ENCODE measurements at regions not wholly inside any gene's neighbourhood (a gene's known extent, or its start where the extent isn't known, plus 50 kb on each side); places are given as distances from the start of the nearest gene placed in this dataset.

DNA sequence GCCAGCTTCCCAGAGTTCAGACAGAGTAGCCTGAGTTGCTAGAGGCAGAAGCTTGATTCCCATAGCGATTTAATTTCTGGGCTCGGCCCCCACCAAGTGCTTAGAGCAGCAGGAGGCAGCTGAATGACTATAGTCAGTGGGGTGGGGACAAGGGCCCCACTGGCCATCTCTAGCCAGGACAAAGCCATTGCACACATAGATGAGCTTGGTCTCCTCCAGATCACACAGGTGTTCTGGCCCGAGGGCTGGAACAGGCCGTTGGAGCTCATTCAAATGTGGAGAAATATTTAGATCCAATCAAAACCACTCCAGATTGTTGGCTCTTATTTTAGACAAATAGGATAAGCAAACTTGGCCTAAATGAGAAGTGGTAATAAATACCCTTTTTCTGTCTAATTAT is 287.3 kb upstream of the NCKAP5 start:
- no peak overlapping the region for H3K27ac ChIP-seq (ENCODE audit: low read depth in 1 of 3, low read length in 2 of 3)
- DNase-seq = no peak
- FAIRE-seq = no peak
- no peak overlapping the region for H3K4me3 ChIP-seq (ENCODE audit: low read depth in 1 of 3, low read length in 3 of 3)
- H3K9me3 ChIP-seq (ENCODE audit: control insufficient read depth in 2 of 2, insufficient read depth in 1 of 2, low read depth in 1 of 2, low read length in 1 of 2) = no peaks in the 10 kb centered on the region
- 64 to 85% (median 82%) methylated on average over 4 of the region's 4 CpGs for WGBS, 3 donors
- H3K4me1 ChIP-seq (ENCODE audit: control insufficient read depth in 3 of 3, insufficient read depth in 2 of 3, low read depth in 1 of 3, low read length in 2 of 3) = no peaks in the 10 kb centered on the region
- H3K36me3 ChIP-seq (ENCODE audit: control insufficient read depth in 3 of 3, insufficient read depth in 2 of 3, low read depth in 1 of 3, low read length in 3 of 3) = no peaks in the 10 kb centered on the region
- H3K27me3 ChIP-seq (ENCODE audit: control insufficient read depth in 3 of 3, insufficient read depth in 3 of 3, low read length in 3 of 3) = no peaks in the 10 kb centered on the region

DNA sequence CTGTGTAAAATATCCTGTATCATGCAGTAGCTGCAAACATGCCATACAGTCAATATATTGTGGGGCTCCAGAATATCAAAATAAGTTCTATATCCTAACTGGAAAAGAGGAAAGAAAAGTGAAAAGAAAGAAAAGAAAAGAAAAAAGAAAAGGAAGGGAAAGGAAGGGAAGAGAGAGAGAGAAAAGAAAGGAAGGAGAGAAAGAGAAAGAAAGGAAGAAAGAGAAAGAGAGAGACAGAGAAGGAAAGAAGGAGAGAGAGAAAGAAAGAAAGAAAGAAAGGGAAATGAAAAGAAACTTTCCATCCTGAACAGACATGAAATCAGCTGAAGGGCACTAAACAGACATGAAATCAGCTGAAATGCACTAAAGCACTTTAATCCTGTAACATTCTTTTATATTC is 288.4 kb upstream of the NCKAP5 start:
- FAIRE-seq (no peak), DNase-seq (no peak)
- Histone ChIP-seq H3K27ac (ENCODE audit: low read depth in 1 of 3, low read length in 2 of 3) (no peak overlapping the region), H3K36me3 (ENCODE audit: control insufficient read depth in 3 of 3, insufficient read depth in 2 of 3, low read depth in 1 of 3, low read length in 3 of 3) (no peaks in the 10 kb centered on the region), H3K4me1 (ENCODE audit: control insufficient read depth in 3 of 3, insufficient read depth in 2 of 3, low read depth in 1 of 3, low read length in 2 of 3) (no peaks in the 10 kb centered on the region), H3K9me3 (ENCODE audit: control insufficient read depth in 2 of 2, insufficient read depth in 1 of 2, low read depth in 1 of 2, low read length in 1 of 2) (no peaks in the 10 kb centered on the region), H3K4me3 (ENCODE audit: low read depth in 1 of 3, low read length in 3 of 3) (no peak overlapping the region), H3K27me3 (ENCODE audit: control insufficient read depth in 3 of 3, insufficient read depth in 3 of 3, low read length in 3 of 3) (no peaks in the 10 kb centered on the region)

DNA sequence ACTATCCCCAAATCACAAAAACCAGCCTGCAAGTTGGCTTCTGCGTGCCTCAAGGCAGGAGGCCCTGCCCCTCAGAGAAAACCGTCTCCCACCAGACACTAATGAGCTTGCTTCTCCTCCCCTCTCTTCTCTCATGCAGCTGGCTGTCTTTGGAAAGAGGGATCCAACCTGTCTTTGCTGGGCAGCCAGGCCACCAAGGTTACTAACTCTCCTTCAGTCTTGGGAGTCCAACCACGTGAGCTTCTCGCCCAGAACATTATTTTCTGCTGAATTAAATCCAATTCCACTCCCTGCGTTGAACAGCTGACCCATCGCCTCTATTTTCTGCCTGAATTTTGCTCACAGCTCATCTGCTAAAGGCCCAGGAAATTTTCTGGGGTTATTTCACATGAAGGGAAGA is 291.3 kb upstream of the NCKAP5 start:
- WGBS, 3 donors = 72 to 81% (median 74%) methylated on average over 6 of the region's 6 CpGs
- Histone ChIP-seq H3K27ac (ENCODE audit: low read depth in 1 of 3, low read length in 2 of 3) (no peak overlapping the region), H3K4me3 (ENCODE audit: low read depth in 1 of 3, low read length in 3 of 3) (no peak overlapping the region), H3K4me1 (ENCODE audit: control insufficient read depth in 3 of 3, insufficient read depth in 2 of 3, low read depth in 1 of 3, low read length in 2 of 3) (no peaks in the 10 kb centered on the region), H3K9me3 (ENCODE audit: control insufficient read depth in 2 of 2, insufficient read depth in 1 of 2, low read depth in 1 of 2, low read length in 1 of 2) (no peaks in the 10 kb centered on the region), H3K36me3 (ENCODE audit: control insufficient read depth in 3 of 3, insufficient read depth in 2 of 3, low read depth in 1 of 3, low read length in 3 of 3) (no peaks in the 10 kb centered on the region), H3K27me3 (ENCODE audit: control insufficient read depth in 3 of 3, insufficient read depth in 3 of 3, low read length in 3 of 3) (peaks cover 0 to 2% (median 0%) of the 10 kb centered on the region in 3 donors)
- FAIRE-seq (no peak), DNase-seq (no peak)

DNA sequence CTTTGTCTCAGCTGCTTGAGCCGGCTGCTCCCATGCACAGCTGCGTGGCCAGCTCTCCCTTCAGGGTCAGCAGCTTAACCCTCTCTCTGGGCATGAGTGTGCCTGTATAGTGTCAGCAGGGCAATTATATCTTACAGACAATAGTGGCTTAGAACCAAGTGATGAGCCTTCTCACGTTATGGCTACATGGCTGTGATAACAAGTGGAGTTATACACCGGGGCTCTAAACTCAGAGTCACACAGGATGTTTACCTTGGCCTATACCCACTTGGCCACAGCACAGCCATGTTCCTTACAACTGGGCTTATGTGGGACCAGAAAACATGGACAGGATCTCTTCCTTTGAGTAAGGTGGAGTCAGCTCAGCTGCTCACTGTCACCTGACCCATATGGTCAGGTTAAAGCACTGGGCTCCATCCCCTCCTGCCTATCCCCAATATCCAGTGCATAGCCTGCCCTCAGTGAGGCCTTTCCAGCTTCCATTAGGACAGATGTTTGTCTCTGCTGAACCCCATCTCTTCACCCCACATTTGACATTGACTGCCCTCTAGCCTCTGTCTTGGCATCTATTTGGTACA is 294.2 kb upstream of the NCKAP5 start:
- no peak overlapping the region for H3K4me3 ChIP-seq (ENCODE audit: low read depth in 1 of 3, low read length in 3 of 3)
- FAIRE-seq (no peak), DNase-seq (no peak)
- no peaks in the 10 kb centered on the region for H3K36me3 ChIP-seq (ENCODE audit: control insufficient read depth in 3 of 3, insufficient read depth in 2 of 3, low read depth in 1 of 3, low read length in 3 of 3)
- WGBS, 3 donors = 53 to 62% (median 62%) methylated on average over 4 of the region's 4 CpGs
- H3K27ac ChIP-seq (ENCODE audit: low read depth in 1 of 3, low read length in 2 of 3) = no peak overlapping the region
- H3K4me1 ChIP-seq (ENCODE audit: control insufficient read depth in 3 of 3, insufficient read depth in 2 of 3, low read depth in 1 of 3, low read length in 2 of 3) = no peaks in the 10 kb centered on the region
- no peaks in the 10 kb centered on the region for H3K9me3 ChIP-seq (ENCODE audit: control insufficient read depth in 2 of 2, insufficient read depth in 1 of 2, low read depth in 1 of 2, low read length in 1 of 2)
- peaks cover 0 to 2% (median 0%) of the 10 kb centered on the region in 3 donors for H3K27me3 ChIP-seq (ENCODE audit: control insufficient read depth in 3 of 3, insufficient read depth in 3 of 3, low read length in 3 of 3)

DNA sequence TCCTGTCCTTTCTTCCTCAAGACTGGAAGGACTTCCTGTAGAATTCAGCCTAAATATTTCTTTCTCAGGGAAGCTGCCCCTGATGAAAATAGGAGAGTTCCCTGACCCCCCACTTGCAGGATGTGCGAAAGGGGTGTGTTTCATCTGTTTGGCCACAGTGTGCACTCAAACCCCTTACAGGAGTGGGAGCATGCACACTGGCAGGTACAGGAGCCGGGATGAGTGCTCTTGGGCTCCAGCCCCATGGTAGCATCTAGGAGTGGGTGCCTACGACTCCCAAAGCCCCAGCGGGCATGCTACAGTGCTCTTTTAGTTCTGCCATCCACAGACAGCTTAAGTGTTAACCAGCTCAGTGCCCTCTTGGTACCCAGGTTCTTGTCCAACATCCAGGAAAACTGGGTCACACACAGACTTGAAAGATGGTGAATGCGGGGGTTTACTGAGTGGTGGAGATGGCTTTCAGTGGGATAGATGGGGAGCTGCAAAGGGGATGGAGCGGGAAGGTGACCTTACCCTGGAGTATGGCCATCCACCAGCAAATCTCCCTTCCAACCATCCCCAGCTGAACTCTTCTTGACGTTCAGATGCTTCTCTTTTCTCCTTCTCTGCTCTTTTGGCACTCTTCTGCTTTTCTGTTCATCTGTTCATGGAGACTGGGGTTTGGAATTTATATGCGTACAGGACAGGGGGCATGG is 295.0 kb upstream of the NCKAP5 start:
- DNase-seq = no peak
- H3K36me3 ChIP-seq (ENCODE audit: control insufficient read depth in 3 of 3, insufficient read depth in 2 of 3, low read depth in 1 of 3, low read length in 3 of 3) = no peaks in the 10 kb centered on the region
- H3K9me3 ChIP-seq (ENCODE audit: control insufficient read depth in 2 of 2, insufficient read depth in 1 of 2, low read depth in 1 of 2, low read length in 1 of 2) = no peaks in the 10 kb centered on the region
- H3K27ac ChIP-seq (ENCODE audit: low read depth in 1 of 3, low read length in 2 of 3) = no peak overlapping the region
- FAIRE-seq = no peak
- 91 to 94% (median 92%) methylated on average over 8 of the region's 8 CpGs for WGBS, 3 donors
- H3K27me3 ChIP-seq (ENCODE audit: control insufficient read depth in 3 of 3, insufficient read depth in 3 of 3, low read length in 3 of 3) = peaks cover 0 to 2% (median 0%) of the 10 kb centered on the region in 3 donors
- no peaks in the 10 kb centered on the region for H3K4me1 ChIP-seq (ENCODE audit: control insufficient read depth in 3 of 3, insufficient read depth in 2 of 3, low read depth in 1 of 3, low read length in 2 of 3)
- no peak overlapping the region for H3K4me3 ChIP-seq (ENCODE audit: low read depth in 1 of 3, low read length in 3 of 3)

DNA sequence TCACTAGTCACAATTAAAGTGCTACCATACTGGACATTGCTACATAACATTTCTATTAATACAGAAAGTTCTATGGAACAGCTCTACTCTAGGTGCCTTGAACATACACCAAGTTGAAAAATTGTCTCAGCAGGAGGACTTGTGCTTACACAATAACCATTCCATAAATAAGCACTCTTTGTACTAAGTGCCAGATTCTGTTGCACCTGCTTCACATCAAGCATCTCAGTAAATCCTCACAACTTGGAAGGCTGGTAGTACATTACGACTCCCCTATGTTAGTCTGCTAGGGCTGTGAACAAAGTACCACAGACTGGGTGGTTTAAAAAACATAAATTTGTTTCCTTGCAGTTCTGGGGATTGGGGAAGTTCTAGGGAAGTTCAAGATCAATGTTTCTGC is 296.9 kb upstream of the NCKAP5 start:
- Histone ChIP-seq H3K36me3 (ENCODE audit: control insufficient read depth in 3 of 3, insufficient read depth in 2 of 3, low read depth in 1 of 3, low read length in 3 of 3) (no peaks in the 10 kb centered on the region), H3K27me3 (ENCODE audit: control insufficient read depth in 3 of 3, insufficient read depth in 3 of 3, low read length in 3 of 3) (peaks cover 0 to 2% (median 0%) of the 10 kb centered on the region in 3 donors), H3K9me3 (ENCODE audit: control insufficient read depth in 2 of 2, insufficient read depth in 1 of 2, low read depth in 1 of 2, low read length in 1 of 2) (no peaks in the 10 kb centered on the region), H3K4me1 (ENCODE audit: control insufficient read depth in 3 of 3, insufficient read depth in 2 of 3, low read depth in 1 of 3, low read length in 2 of 3) (no peaks in the 10 kb centered on the region), H3K27ac (ENCODE audit: low read depth in 1 of 3, low read length in 2 of 3) (no peak overlapping the region), H3K4me3 (ENCODE audit: low read depth in 1 of 3, low read length in 3 of 3) (no peak overlapping the region)
- no peak for FAIRE-seq
- 64 to 85% (median 68%) methylated on average over 1 of the region's 1 CpG for WGBS, 3 donors
- DNase-seq = no peak

DNA sequence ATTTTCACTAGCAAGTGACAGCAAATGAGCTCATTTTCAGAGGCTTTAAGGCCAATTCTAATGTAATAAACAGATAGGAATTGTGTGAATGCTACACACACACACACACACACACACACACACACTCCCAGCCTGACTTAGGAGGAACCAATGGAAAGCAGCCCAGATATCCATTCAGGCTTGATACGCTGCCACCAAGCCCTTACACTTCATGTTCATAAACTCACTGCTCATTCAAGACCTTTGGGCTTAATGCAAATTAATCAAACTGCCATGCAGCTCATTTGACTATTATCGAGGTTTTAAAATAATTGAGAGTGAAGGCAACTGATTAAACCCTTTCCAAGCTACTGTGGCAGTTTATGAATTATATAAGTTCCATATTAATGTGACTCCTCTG is 298.9 kb upstream of the NCKAP5 start:
- Histone ChIP-seq H3K36me3 (ENCODE audit: control insufficient read depth in 3 of 3, insufficient read depth in 2 of 3, low read depth in 1 of 3, low read length in 3 of 3) (no peaks in the 10 kb centered on the region), H3K4me3 (ENCODE audit: low read depth in 1 of 3, low read length in 3 of 3) (no peak overlapping the region), H3K27ac (ENCODE audit: low read depth in 1 of 3, low read length in 2 of 3) (no peak overlapping the region), H3K27me3 (ENCODE audit: control insufficient read depth in 3 of 3, insufficient read depth in 3 of 3, low read length in 3 of 3) (peaks cover 0 to 2% (median 0%) of the 10 kb centered on the region in 3 donors), H3K9me3 (ENCODE audit: control insufficient read depth in 2 of 2, insufficient read depth in 1 of 2, low read depth in 1 of 2, low read length in 1 of 2) (peaks cover 0 to 3% of the 10 kb centered on the region in 2 donors), H3K4me1 (ENCODE audit: control insufficient read depth in 3 of 3, insufficient read depth in 2 of 3, low read depth in 1 of 3, low read length in 2 of 3) (no peaks in the 10 kb centered on the region)
- no peak for FAIRE-seq
- DNase-seq = peak in 1 of 2 donors; percentile 85
- 0 to 31% (median 25%) methylated on average over 2 of the region's 2 CpGs for WGBS, 3 donors

DNA sequence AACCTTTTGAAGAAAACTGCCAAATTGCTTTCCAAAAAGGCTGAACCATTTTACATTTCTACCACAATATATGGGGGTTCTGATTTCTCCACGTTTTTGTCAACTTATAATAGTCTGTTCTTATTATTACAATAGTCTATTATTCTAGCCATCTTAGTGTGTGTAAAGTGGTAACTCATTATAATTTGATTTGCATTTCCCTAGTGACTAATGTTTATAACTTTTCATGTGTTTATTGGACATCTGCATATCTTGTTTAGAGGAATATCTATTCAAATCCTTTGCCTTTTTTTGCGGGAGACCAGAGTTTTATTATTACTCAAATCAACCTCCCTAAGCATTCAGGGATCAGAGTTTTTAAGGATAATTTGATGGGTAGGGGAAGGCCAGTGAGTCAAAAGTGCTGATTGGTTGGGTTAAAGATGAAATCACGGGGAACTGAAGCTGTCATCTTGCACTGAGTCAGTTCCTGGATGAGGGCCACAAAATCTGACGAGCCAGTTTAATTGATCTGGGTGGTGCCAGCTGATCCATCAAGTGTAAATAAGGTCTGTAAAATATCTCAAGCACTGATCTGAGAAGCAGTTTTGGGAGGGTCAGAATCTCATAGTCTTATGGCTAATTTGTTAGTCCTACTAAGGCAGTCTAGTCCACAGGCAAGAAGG is 303.4 kb upstream of the NCKAP5 start:
- FAIRE-seq = no peak
- Histone ChIP-seq H3K27ac (ENCODE audit: low read depth in 1 of 3, low read length in 2 of 3) (no peak overlapping the region), H3K4me3 (ENCODE audit: low read depth in 1 of 3, low read length in 3 of 3) (no peak overlapping the region), H3K4me1 (ENCODE audit: control insufficient read depth in 3 of 3, insufficient read depth in 2 of 3, low read depth in 1 of 3, low read length in 2 of 3) (no peaks in the 10 kb centered on the region), H3K9me3 (ENCODE audit: control insufficient read depth in 2 of 2, insufficient read depth in 1 of 2, low read depth in 1 of 2, low read length in 1 of 2) (peaks cover 0 to 3% of the 10 kb centered on the region in 2 donors), H3K36me3 (ENCODE audit: control insufficient read depth in 3 of 3, insufficient read depth in 2 of 3, low read depth in 1 of 3, low read length in 3 of 3) (no peaks in the 10 kb centered on the region), H3K27me3 (ENCODE audit: control insufficient read depth in 3 of 3, insufficient read depth in 3 of 3, low read length in 3 of 3) (no peaks in the 10 kb centered on the region)
- no peak for DNase-seq
- WGBS, 3 donors = 42 to 56% (median 47%) methylated on average over 4 of the region's 4 CpGs
